ENCODE measurements at regions not wholly inside any gene's neighbourhood (a gene's known extent, or its start where the extent isn't known, plus 50 kb on each side); places are given as distances from the start of the nearest gene placed in this dataset.

- no peak for TF ChIP-seq CTCF (IDR thresholded peaks at IDR 0.05; ENCODE audit: low read length)
- TF ChIP-seq EZH2 (IDR thresholded peaks at IDR 0.05; ENCODE audit: borderline replicate concordance, low read length): no peak
Observed at GRCh38 chrX:35251226-35251625, 308.6 kb downstream of the FAM47B start.
